ENCODE measurements at regions not wholly inside any gene's neighbourhood (a gene's known extent, or its start where the extent isn't known, plus 50 kb on each side); places are given as distances from the start of the nearest gene placed in this dataset.

DNA sequence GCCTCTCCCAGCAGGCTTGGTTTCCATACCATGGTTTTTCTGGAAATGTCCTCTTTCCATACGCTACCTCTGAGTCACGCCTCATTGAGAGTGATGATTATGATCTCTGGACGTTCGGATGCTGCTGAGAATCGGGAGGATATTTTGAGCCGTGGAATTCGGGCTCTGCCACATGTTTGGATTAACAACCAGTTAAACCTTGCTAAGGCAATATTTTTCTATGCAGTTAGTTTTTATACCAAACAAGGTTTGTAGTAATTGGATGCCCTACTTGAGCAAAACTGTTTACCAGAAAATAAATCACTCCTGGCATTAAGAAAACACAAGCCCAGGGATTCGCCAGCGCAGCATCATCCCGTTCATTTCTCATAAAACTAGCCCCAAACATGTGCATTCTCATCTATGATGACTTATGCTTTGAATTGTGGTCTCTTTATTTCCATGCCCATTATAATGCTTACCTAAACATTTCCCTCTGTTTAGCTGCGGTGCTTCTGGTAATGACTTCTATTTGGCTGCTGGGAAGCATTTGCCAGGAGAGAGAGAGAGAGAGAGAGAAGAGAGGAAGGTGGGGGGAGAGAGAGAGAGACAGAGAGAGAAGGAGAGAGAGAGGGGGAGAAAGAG, 198.9 kb downstream of the CLIC5 start:
- H3K4me3 ChIP-seq (ENCODE audit: low read depth, low read length), result no peak overlapping the region
- DNase-seq (ENCODE audit: low read depth), result peak; percentile 23
- no peak for TF ChIP-seq CTCF (conservative IDR thresholded peaks at IDR 0.05; ENCODE audit: low read depth, low read length)

DNA sequence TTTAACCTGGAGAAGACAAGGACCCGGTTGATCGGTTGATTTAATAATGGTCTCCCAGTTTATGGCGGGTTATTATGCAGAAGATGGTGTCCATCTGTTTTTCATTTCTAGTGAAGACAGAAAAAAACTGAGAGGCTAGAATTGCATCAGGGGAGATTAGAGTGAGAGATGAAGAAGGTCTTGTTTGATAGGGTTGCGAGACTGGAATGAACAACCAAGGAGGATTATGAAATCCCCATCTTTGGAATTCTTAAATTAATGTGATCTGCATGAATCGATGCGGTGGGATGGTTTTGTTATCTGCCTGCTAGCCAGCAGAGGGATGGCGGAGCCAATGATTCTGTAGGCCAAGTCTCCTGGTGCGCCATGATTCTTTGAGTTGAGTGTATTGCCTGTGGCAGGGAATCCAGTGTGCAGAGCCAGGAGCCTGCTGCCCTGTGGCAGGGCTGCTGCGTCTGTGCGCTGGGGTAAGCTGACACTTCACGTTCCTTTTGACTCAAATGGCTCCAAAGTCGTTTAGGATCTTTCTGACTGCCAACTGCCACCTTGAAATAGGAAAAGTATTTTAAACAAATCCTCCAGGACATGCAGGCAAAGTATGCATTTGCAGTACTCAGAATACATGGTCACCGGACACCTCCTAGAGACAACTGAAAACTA, 200.1 kb downstream of the CLIC5 start:
- TF ChIP-seq CTCF (conservative IDR thresholded peaks at IDR 0.05; ENCODE audit: low read depth, low read length), result no peak
- H3K4me3 ChIP-seq (ENCODE audit: low read depth, low read length), result no peak overlapping the region
- DNase-seq (ENCODE audit: low read depth), result no peak

GRCh38 chr6:45814772-45815171, 200.9 kb downstream of the CLIC5 start:
- H3K4me3 ChIP-seq (ENCODE audit: low read depth, low read length), result no peak overlapping the region
- TF ChIP-seq CTCF (conservative IDR thresholded peaks at IDR 0.05; ENCODE audit: low read depth, low read length), result no peak
- no peak for DNase-seq (ENCODE audit: low read depth)

DNA sequence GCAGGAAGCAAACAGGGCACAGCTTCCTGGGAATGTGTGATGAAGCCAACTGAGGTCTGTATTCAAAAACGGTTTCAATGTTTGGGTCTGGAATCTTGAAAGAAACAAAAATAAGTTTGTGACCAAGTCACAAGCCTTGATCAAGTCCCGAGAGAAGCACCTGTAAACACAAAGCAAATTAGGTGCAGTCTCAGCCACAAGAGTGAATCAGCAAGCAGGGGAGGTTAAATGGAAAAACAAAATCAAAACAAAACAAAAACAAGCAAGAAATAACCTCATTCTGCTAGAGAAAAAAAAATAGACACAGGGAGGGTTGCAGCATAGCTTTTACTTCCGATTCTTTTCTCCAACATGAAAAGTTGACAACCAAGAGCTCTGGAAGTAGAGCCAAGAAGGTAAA, 201.7 kb downstream of the CLIC5 start:
- TF ChIP-seq CTCF (conservative IDR thresholded peaks at IDR 0.05; ENCODE audit: low read depth, low read length), result no peak
- no peak for DNase-seq (ENCODE audit: low read depth)
- H3K4me3 ChIP-seq (ENCODE audit: low read depth, low read length), result no peak overlapping the region

- H3K4me3 ChIP-seq (ENCODE audit: low read depth, low read length), result no peak overlapping the region
- no peak for DNase-seq (ENCODE audit: low read depth)
- no peak for TF ChIP-seq CTCF (conservative IDR thresholded peaks at IDR 0.05; ENCODE audit: low read depth, low read length)
Measured at GRCh38 chr6:45812922-45813321, 202.7 kb downstream of the CLIC5 start.

DNA sequence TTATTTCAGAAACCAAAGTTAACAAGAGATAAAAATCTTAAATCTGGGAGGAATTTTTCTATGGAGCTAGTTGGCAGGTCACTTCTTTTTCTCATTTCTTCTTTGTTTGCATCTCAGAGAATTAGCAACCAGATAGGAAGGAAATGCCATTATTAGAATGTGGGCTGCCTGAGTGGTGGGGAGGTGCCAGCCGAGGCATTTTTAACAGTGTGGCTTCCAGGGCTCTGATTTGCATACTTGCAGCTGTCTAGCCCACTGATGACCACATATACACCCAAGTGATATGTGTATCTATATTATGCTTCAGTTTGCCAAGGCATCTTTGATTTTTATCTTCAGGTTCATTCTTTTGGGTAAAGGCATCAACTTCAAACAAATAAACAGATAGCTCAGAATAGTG, 206.7 kb downstream of the CLIC5 start:
- H3K4me3 ChIP-seq (ENCODE audit: low read depth, low read length), result no peak overlapping the region
- TF ChIP-seq CTCF (conservative IDR thresholded peaks at IDR 0.05; ENCODE audit: low read depth, low read length), result no peak
- no peak for DNase-seq (ENCODE audit: low read depth)

All from choroid plexus epithelial cell (primary cell).